Spleen (tissue), 7 donors: ENCODE measurements at regions not wholly inside any gene's neighbourhood (a gene's known extent, or its start where the extent isn't known, plus 50 kb on each side); places are given as distances from the start of the nearest gene placed in this dataset.

Source experiments
- POLR2A ChIP-seq, 3 donors: fragments of 450-650 bp; IDR thresholded peaks; one replicate each; pipeline ENCODE4 v1.5.1; 2017; ENCODE audit warnings: antibody characterized with exemption in 3 of 3, mild to moderate bottlenecking in 1 of 3
- POLR2AphosphoS5 ChIP-seq, 3 donors: sonication (generic); formaldehyde crosslinking; IDR thresholded peaks; one replicate each; pipeline ENCODE4 v1.5.1; 2017; ENCODE audit warnings: antibody characterized with exemption in 3 of 3
- TF ChIP-seq, protein P1 (sequence below), 11 experiments: fragments of 200-600 bp in 7 of 11; fragments of 450-650 bp in 4 of 11; sonication (generic) in 4 of 11; IDR thresholded peaks in 8 of 11; conservative IDR thresholded peaks in 3 of 11; 1 replicate in 7 of 11; 2 replicates in 4 of 11; pipeline versions ENCODE4 v1.4.0 to v1.8.0; 2016 to 2021; ENCODE audit warnings: antibody characterized with exemption in 11 of 11, inconsistent platforms in 4 of 11, mild to moderate bottlenecking in 1 of 11
- donor health status: DM: no; HTN: no; CAD: no; lungs with moderate emphysema.
- donor health status: DM: no; HTN: no; CAD: no.
- donor health status: DM: no; HTN: no; CAD: no.

DNA sequence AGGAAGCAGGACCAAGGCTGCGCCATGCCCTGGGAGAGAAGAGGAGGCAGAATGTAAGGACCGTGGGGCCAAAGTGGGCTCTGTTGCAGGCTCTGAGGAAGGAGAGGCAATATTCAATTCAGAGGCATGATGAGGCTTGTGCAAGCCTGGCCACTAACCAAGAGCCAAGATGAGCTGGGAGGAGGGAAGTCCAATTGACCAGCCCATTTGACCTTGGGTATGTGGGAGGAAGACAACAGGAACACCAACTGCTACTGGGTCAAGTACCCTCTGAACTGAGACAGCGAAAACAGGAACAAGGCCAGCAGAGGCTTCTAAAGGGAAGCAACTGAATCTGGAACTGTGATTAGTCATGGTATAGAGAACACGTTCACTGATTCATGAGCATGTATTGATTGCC lies 779.6 kb downstream of the MAFB start:
- TF ChIP-seq, protein P1, sequence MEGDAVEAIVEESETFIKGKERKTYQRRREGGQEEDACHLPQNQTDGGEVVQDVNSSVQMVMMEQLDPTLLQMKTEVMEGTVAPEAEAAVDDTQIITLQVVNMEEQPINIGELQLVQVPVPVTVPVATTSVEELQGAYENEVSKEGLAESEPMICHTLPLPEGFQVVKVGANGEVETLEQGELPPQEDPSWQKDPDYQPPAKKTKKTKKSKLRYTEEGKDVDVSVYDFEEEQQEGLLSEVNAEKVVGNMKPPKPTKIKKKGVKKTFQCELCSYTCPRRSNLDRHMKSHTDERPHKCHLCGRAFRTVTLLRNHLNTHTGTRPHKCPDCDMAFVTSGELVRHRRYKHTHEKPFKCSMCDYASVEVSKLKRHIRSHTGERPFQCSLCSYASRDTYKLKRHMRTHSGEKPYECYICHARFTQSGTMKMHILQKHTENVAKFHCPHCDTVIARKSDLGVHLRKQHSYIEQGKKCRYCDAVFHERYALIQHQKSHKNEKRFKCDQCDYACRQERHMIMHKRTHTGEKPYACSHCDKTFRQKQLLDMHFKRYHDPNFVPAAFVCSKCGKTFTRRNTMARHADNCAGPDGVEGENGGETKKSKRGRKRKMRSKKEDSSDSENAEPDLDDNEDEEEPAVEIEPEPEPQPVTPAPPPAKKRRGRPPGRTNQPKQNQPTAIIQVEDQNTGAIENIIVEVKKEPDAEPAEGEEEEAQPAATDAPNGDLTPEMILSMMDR (IDR thresholded peaks at IDR 0.05 in 8 of 11, conservative IDR thresholded peaks at IDR 0.05 in 3 of 11) = no peak
- TF ChIP-seq POLR2AphosphoS5 (IDR thresholded peaks at IDR 0.05) (peak in 2 of 3 donors; percentile 49 to 85), POLR2A (IDR thresholded peaks at IDR 0.05) (no peak)
